ENCODE measurements at regions not wholly inside any gene's neighbourhood (a gene's known extent, or its start where the extent isn't known, plus 50 kb on each side); places are given as distances from the start of the nearest gene placed in this dataset.

GRCh38 chr12:83856803-83857202, 1055.8 kb downstream of the SLC6A15 start:
- Histone ChIP-seq H3K4me1 (ENCODE audit: control insufficient read depth in 2 of 3, insufficient read depth in 2 of 3, low read depth in 1 of 3, low read length in 3 of 3) (no peaks in the 10 kb centered on the region), H3K36me3 (ENCODE audit: control insufficient read depth in 2 of 3, insufficient read depth in 3 of 3, low read length in 3 of 3) (no peaks in the 10 kb centered on the region), H3K9me3 (ENCODE audit: control insufficient read depth in 2 of 3, insufficient read depth in 1 of 3, low read length in 3 of 3) (peaks cover 0 to 6% (median 0%) of the 10 kb centered on the region in 3 donors), H3K27ac (ENCODE audit: low read depth in 2 of 2, low read length in 2 of 2) (no peak overlapping the region), H3K9ac (ENCODE audit: low read length in 3 of 3) (no peak overlapping the region), H3K27me3 (ENCODE audit: control insufficient read depth, insufficient read depth, low read length) (no peaks in the 10 kb centered on the region), H3K4me3 (ENCODE audit: low read length in 3 of 3) (no peak overlapping the region)
- no peak for DNase-seq
- TF ChIP-seq CTCF (IDR thresholded peaks at IDR 0.05; ENCODE audit: borderline replicate concordance, extremely low read depth, insufficient read depth): no peak
- intact Hi-C loops (cut with DNase I): no loop called here
- FAIRE-seq: no peak

- Histone ChIP-seq H3K9me3 (ENCODE audit: control insufficient read depth in 2 of 3, insufficient read depth in 1 of 3, low read length in 3 of 3) (no peaks in the 10 kb centered on the region), H3K36me3 (ENCODE audit: control insufficient read depth in 2 of 3, insufficient read depth in 3 of 3, low read length in 3 of 3) (no peaks in the 10 kb centered on the region), H3K4me1 (ENCODE audit: control insufficient read depth in 2 of 3, insufficient read depth in 2 of 3, low read depth in 1 of 3, low read length in 3 of 3) (no peaks in the 10 kb centered on the region), H3K27ac (ENCODE audit: low read depth in 2 of 2, low read length in 2 of 2) (no peak overlapping the region), H3K27me3 (ENCODE audit: control insufficient read depth, insufficient read depth, low read length) (no peaks in the 10 kb centered on the region), H3K9ac (ENCODE audit: low read length in 3 of 3) (no peak overlapping the region), H3K4me3 (ENCODE audit: low read length in 3 of 3) (no peak overlapping the region)
- no peak for FAIRE-seq
- no peak for DNase-seq
- intact Hi-C loops (cut with DNase I): no loop called here
- TF ChIP-seq CTCF (IDR thresholded peaks at IDR 0.05; ENCODE audit: borderline replicate concordance, extremely low read depth, insufficient read depth): no peak
Observed at GRCh38 chr12:83850531-83850930, 1062.1 kb downstream of the SLC6A15 start.

- no peaks in the 10 kb centered on the region for H3K27me3 ChIP-seq (ENCODE audit: control insufficient read depth, insufficient read depth, low read length)
Observed at GRCh38 chr12:83848702-83849101, 1063.9 kb downstream of the SLC6A15 start.

More at GRCh38 chr12:83848702-83849101, 1063.9 kb downstream of the SLC6A15 start:
- DNase-seq (no peak), FAIRE-seq (no peak)
- no peaks in the 10 kb centered on the region for H3K36me3 ChIP-seq (ENCODE audit: control insufficient read depth in 2 of 3, insufficient read depth in 3 of 3, low read length in 3 of 3)
- no peaks in the 10 kb centered on the region for H3K9me3 ChIP-seq (ENCODE audit: control insufficient read depth in 2 of 3, insufficient read depth in 1 of 3, low read length in 3 of 3)
- TF ChIP-seq CTCF (IDR thresholded peaks at IDR 0.05; ENCODE audit: borderline replicate concordance, extremely low read depth, insufficient read depth): no peak
- H3K4me1 ChIP-seq (ENCODE audit: control insufficient read depth in 2 of 3, insufficient read depth in 2 of 3, low read depth in 1 of 3, low read length in 3 of 3): no peaks in the 10 kb centered on the region
- no peak overlapping the region for H3K4me3 ChIP-seq (ENCODE audit: low read length in 3 of 3)
- no peak overlapping the region for H3K9ac ChIP-seq (ENCODE audit: low read length in 3 of 3)
- no peak overlapping the region for H3K27ac ChIP-seq (ENCODE audit: low read depth in 2 of 2, low read length in 2 of 2)
- intact Hi-C loops (cut with DNase I): no loop called here
